HG03064 (cell line): ENCODE measurements at regions not wholly inside any gene's neighbourhood (a gene's known extent, or its start where the extent isn't known, plus 50 kb on each side); places are given as distances from the start of the nearest gene placed in this dataset.
"Not testable (repeated sequence)": the region's sequence is repeated elsewhere in the genome, so short reads cannot be mapped to it uniquely, and the experiment has no call there.

Experiments used
- ATAC-seq: cut with Tn5 transposase; IDR thresholded peaks from one replicate; pipeline ENCODE4 v1.9.1; 2021; ENCODE audit warnings: low read depth; ENCODE audit not compliant: unreplicated experiment

GRCh38 chr4:23973308-23973855 is 83.5 kb upstream of the PPARGC1A start:
- no peak for ATAC-seq

- no peak for ATAC-seq
These were observed 83.0 kb upstream of the PPARGC1A start for GRCh38 chr4:23972805-23973204.

GRCh38 chr4:23972187-23972586 is 82.3 kb upstream of the PPARGC1A start:
- ATAC-seq = no peak

GRCh38 chr4:23970201-23970850 is 80.5 kb upstream of the PPARGC1A start:
- ATAC-seq = no peak

- no peak for ATAC-seq
These were observed 79.8 kb upstream of the PPARGC1A start for GRCh38 chr4:23969635-23970145.

GRCh38 chr4:23967281-23967680 is 77.4 kb upstream of the PPARGC1A start:
- ATAC-seq = no peak

GRCh38 chr4:23966725-23967124 is 76.9 kb upstream of the PPARGC1A start:
- ATAC-seq = no peak

- ATAC-seq = no peak
These were observed 72.6 kb upstream of the PPARGC1A start for GRCh38 chr4:23962462-23962861.

- ATAC-seq = not testable (repeated sequence)
These were observed 71.5 kb upstream of the PPARGC1A start for GRCh38 chr4:23961395-23961794.

- ATAC-seq = no peak
These were observed 69.7 kb upstream of the PPARGC1A start for GRCh38 chr4:23959396-23960148.

GRCh38 chr4:23958749-23959148 is 68.9 kb upstream of the PPARGC1A start:
- no peak for ATAC-seq

GRCh38 chr4:23957465-23957864 is 67.6 kb upstream of the PPARGC1A start:
- no peak for ATAC-seq

GRCh38 chr4:23956601-23957364 is 66.9 kb upstream of the PPARGC1A start:
- ATAC-seq = no peak

GRCh38 chr4:23952258-23952657 is 62.4 kb upstream of the PPARGC1A start:
- ATAC-seq = no peak

- ATAC-seq = no peak
These were observed 58.0 kb upstream of the PPARGC1A start for GRCh38 chr4:23947826-23948225.

GRCh38 chr4:23946299-23946698 is 56.5 kb upstream of the PPARGC1A start:
- no peak for ATAC-seq

- ATAC-seq = no peak
These were observed 55.7 kb upstream of the PPARGC1A start for GRCh38 chr4:23945451-23946017.

- not testable (repeated sequence) for ATAC-seq
These were observed 54.7 kb upstream of the PPARGC1A start for GRCh38 chr4:23944556-23944955.

- ATAC-seq = no peak
These were observed 53.6 kb upstream of the PPARGC1A start for GRCh38 chr4:23943478-23943877.

GRCh38 chr4:23942471-23942870 is 52.6 kb upstream of the PPARGC1A start:
- ATAC-seq = no peak
